GM18861 (cell line): ENCODE measurements at regions not wholly inside any gene's neighbourhood (a gene's known extent, or its start where the extent isn't known, plus 50 kb on each side); places are given as distances from the start of the nearest gene placed in this dataset.

Source experiments
- ATAC-seq: cut with Tn5 transposase; IDR thresholded peaks from one replicate; pipeline ENCODE4 v1.9.1; 2021; ENCODE audit not compliant: unreplicated experiment

DNA sequence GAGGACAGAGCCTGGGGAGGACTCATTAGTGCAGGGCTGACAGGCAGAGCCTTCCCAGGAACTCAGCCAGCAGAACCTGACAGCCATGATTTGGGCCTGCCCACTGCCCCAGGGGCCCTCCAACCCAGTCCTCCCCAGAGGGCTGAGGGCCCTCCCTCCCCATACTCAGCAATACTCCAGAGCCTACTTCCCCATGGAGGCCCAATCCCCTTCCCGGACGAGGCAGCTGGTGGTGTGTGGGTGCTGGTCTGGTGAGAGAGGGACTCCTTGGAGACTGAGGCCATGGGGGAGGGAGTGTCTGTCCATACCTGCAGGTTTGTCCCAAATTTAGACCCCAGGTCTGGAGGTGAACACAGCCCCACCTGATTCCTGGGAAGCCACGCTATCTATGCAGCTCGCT lies 120.9 kb upstream of the MLN start:
- ATAC-seq, result no peak

- ATAC-seq, result no peak
Observed at GRCh38 chr6:33923857-33924514, 120.2 kb upstream of the MLN start.

- ATAC-seq, result no peak
Observed at GRCh38 chr6:33921745-33922144, 117.9 kb upstream of the MLN start.

- no peak for ATAC-seq
Observed at GRCh38 chr6:33918175-33918695, 114.4 kb upstream of the MLN start.

DNA sequence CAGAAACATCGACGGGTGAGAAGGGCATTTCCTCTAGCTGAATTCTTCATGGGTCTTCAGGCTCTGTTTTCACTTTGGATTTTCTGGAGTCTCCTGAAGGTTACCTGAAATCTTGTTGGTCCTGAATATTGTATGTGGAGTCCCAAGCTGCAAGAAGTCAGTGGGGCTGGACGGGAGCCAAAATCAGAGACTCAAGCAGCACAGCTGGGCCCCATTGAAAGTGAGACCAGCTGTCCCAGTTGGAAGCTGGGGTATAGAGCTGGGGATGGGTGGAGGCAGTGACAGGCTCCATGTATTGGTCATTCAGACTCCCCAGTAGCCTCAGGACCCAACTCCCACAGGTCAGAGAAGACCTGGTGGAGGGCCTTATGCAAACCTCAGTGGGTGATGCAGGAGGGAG lies 111.3 kb upstream of the MLN start:
- ATAC-seq, result no peak

DNA sequence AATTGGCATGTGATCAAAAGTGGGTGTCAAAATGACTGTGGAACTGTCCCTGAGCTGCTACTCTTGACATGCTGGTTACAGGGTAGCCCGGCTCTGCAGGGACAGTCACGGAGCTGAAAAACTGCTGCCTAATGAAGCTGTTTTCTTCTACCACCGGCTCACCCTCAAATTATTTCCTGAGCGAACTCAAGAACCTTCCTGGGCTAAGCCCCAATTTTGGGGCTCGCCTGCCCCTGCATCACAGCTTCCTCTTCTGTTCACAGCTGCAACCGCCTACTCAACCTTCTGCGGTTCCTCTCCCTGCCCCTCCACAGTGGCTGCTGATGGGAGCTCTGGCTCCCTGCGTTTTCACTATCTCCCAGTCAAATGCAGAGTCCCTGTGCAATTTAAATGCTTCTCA lies 110.8 kb upstream of the MLN start:
- no peak for ATAC-seq

DNA sequence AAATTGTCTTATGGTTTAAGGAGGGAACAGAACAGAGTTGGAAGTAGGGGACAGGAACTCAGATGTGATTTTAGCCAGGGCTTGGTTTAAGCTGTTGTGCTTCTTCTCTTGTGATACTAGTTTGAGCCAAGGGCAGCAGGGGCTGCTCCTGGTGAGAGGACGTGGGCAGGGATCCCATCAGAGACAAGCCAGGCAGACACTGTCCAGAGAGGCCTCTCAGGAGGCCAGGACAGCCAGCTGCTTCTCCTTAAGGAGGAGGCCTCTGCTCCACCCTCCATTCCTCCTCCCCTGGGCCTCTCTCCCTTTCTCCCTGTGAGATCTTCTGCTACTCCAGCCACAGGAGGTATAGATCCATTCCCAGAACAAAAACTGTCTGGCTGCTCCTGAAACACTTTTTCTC lies 108.4 kb upstream of the MLN start:
- no peak for ATAC-seq

DNA sequence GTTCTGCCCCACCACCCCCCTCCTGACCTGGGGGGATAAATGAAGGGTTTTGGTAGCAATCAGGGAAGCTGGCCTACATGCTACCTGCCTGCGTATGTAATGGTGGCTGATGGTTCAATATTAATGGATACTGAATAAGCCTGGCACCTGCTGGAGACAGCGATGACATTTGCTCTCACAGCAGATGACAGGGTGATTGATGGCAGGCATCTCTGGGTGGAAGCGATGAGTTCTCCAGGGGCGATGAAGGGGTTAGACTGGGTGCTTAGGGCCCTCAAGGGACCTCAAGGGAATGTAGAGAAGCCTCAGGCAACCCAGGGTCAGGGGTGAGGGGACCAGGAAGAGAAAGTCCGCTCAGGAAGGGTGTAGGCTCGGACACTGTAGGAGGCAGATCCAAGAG lies 107.7 kb upstream of the MLN start:
- no peak for ATAC-seq

DNA sequence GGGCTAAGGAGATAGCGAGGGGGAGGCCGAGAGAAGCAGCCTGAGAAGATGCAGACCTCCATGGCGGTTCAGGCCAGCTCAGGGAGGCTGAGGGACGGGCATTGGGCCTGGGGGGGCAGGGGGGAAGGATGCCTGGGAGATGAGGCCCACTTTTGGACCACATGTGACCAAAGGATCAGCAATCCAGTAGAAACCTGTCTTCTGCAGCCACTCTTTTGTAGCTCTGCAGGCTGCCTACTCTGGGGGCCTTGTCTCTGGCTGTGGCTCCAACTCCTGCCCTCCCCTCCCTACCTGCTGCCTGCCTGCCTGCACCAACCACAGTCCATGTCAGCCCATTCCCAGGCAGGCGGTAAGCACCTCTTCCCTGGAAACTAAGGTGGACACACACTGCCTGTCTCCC lies 106.8 kb upstream of the MLN start:
- no peak for ATAC-seq

DNA sequence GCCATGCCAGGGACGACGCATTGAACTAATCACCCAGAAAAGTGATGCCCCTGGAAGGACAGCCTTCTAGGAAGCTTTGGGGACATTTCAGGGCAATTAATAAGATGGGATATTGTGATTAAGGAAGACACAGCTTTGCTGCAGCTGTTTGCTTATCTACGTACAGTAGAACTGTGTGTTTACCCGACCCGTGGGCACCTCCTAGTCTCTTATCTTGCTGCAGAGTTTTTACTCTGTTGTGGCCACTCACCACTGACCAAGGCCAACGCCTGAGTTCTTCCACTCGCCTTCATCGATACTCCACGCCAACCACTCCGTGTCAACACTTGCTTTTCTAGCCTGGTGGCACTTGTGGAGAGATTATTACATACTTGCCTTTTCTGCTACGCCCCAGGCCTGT lies 105.9 kb upstream of the MLN start:
- ATAC-seq, result no peak

GRCh38 chr6:33908025-33908424 lies 104.2 kb upstream of the MLN start:
- ATAC-seq, result no peak

DNA sequence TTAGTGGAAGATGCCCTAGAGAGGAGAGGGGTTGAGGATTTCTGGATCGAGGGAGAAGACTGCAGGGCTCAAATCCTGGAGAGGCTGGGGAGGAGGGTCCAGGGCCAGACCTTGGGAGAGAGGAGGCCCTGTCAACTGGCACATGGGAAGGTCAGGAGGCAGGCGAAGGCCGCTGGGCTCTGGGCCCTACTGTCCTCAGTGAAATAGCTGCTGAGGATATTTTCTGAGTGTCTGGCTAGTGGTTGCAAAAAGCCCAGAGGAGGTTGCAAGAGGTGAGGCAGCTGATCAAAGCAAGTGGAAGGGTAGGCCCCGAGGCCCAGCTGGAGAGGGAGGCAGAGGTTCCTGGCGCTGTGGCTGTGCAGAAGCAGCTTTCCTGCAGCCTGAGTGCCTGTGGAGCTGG lies 103.4 kb upstream of the MLN start:
- ATAC-seq, result no peak

- ATAC-seq, result no peak
Observed at GRCh38 chr6:33906439-33906838, 102.6 kb upstream of the MLN start.

GRCh38 chr6:33905071-33905609 lies 101.3 kb upstream of the MLN start:
- ATAC-seq, result no peak

DNA sequence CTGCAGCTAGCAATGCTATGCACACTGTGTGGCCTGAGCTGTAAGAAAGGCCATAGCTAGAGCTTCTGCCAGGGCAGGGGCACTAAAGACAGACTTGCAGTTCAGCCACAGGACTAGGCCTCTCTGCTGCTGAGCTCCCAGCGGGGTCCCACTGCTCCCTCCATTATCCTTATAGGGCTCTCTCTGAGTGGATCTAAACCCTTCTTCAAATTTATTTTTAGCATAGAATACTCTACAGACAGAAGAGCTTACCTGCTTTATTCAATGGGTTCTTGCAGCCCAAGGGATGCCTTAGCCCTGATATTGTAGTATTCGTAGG lies 100.9 kb upstream of the MLN start:
- ATAC-seq, result no peak

DNA sequence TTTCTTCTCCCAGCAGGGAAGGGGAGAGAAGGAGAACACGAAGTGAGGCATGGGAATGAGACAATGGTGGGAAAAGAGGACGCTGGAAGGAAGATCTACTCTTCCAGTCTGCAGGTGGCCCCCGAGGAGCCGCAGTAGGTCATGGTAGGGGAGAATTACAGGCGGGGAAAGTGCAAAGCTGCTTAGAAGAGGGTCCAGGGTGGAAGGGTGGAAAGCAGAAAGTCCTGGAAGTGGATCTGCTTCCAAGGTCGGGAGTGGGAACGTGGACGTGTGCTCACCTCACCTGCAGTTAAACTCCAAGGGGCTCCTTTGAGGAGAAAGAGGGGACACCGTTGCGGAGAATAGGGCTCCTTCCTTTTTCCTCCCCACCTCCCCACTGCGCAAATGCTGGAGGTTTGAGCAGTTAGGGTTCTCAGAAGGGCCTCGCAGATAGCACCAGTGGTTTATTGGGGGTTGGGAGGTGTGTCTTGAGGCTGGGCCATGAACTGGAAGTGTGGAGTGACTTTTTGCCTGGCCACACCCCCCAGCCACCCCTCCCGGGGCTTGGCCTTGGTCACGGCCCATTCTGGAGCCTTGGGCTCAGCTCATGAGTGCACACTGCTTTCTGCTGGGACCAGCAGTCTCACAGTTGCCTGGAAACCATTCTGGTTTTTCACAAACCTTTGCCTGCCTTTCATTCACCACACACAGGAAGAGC lies 100.4 kb upstream of the MLN start:
- ATAC-seq, result peak; percentile 79

GRCh38 chr6:33903579-33903978 lies 99.8 kb upstream of the MLN start:
- no peak for ATAC-seq

- ATAC-seq, result no peak
Observed at GRCh38 chr6:33902457-33902853, 98.7 kb upstream of the MLN start.

GRCh38 chr6:33901822-33902456 lies 98.1 kb upstream of the MLN start:
- ATAC-seq, result no peak

DNA sequence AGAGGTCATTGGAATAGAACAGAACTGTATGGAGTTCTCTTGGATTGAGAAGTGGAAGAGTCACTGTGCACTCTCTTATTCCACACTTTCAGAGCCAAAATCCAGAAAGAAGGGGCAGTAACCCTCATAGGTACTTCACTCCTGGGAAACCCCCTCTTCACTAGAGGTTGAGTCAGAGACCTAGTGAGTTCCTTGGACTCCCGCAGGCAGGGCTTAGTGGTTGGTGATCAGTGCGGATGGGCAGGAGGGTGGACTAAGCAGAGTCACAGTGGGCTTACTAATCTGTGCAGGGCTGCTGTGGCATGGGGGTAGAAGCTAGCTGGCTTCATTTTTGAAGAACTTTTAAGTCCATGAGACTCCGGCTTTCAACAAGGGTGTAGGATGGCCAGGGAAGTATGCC lies 95.0 kb upstream of the MLN start:
- ATAC-seq, result no peak

- no peak for ATAC-seq
Observed at GRCh38 chr6:33897189-33897780, 93.5 kb upstream of the MLN start.
